NCI-H2081 (cell line): ENCODE measurements at regions not wholly inside any gene's neighbourhood (a gene's known extent, or its start where the extent isn't known, plus 50 kb on each side); places are given as distances from the start of the nearest gene placed in this dataset.
"Not testable (repeated sequence)": the region's sequence is repeated elsewhere in the genome, so short reads cannot be mapped to it uniquely, and the experiment has no call there.

Experiments used
- DNase-seq, 2 experiments: peaks; one replicate each; lab custom pipeline; 2025; lab: John Stamatoyannopoulos, UW

DNA sequence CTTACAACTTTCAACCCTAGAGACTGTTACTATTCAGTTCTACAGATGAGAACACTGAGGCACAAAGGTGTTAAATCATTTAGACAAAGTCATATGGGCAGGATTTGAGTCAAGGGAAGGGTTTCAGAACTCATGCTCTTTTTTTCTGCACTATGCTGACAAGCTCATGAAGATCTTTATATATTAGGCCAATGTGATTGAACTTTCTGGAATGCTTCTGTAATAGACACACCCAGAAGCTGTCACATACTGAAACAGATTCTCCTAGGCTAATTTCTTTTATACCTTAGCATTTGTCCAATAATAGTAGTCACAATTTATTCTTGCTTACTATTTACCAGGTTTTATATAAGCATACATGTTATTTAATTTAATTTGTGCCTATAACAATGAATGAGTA, 164.0 kb downstream of the ALG10B start:
- no peak for DNase-seq

DNA sequence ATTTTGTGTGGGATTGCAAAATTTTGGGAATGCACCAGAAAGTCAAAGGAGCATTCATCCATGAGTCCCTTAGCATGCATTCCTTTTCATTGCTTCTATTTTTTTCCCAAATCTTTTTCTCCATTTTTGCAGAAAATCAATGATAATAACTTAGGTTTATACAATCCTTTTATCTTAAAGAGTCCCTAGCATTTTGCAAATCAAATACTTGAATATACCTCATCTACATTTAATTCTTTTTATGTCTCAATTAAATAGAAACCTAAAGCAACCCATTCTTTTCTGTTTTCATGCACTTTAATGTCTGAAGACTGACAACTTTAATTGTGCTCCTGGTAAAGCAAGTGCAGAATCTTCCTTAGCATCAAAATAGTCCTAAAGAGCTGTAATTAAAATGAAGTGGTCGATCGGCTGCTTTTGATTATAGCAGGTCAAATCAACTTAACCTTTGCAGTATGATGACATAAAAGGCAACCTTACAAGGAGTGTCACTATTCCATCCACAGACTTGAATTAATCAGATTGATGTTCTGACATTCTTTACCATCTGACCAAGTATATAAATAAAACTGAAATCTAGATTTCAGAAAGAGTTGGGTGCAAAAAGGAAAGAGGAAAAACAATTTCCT, 168.4 kb downstream of the ALG10B start:
- no peak for DNase-seq

DNA sequence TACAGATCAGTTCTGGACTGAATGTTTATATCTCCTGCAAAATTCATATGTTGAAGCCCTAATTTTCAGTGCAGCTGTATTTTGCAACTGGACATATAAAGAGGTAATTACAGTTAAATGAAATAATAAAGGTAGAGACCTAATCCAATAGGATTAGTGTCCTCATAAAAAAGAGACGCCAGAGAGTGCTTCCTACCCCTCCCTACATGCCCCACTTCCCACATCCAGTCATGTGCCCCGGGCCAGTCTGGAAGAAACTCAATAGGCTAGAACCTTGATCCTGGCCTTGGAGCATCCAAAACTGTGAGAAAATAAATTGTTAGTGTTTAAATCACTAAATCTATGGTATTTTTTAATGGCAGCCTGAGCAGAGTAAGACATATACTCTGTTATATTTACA, 172.3 kb downstream of the ALG10B start:
- no peak for DNase-seq

DNA sequence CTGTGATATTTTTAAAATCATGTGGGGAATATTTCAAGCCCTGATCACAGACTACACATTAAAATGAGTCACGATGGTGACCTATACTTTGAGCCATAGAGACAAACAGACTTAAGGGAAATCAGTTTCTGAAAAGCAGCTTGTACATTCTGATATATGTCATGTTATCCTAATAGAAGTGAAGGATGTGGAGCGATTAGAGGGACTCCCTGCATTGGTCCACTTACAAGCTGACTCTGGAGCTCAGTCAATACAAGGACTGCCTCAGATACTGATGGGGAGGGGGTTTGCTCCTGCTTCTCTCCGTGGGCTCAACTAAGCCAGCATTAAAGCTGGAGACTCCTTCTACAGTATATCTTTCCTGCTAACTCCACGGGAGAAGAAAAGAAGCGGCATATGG, 173.5 kb downstream of the ALG10B start:
- no peak for DNase-seq

DNA sequence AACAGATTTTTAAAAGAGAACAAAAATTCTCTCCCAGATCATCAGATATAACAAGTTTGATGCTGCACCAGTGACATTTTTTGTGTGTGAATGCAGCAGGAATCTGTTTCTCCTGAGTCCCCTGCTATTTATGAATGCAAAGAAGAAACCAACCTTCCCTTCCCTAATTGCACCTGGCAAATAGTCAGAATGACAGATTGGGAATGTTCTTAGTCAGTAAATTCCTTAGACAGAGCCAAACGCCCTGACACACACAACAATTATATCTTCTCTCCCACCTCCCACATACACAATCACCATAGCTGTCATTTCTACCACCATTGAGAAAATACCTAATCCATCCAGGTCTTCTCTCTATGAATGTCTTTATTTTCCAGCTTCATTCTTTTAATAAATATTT, 174.4 kb downstream of the ALG10B start:
- no peak for DNase-seq

DNA sequence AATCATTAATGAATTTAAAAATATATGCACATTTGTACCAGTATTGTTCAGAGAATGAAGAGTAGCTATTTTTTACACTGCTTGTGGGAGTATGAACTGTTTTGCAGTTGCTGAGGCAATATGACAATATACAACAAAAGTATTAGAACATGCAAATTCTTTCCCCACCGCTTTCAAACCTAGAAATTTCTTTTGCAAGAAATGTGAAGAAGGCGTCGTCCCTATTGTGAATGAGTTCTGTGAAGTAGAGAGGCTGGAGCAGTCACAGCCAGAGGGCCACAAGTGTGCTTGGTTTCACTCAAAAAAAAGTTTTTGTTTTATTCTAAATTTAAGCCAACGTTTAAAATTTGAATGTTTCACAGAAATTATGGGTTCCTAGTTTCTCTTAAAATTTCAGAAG, 184.9 kb downstream of the ALG10B start:
- no peak for DNase-seq

DNA sequence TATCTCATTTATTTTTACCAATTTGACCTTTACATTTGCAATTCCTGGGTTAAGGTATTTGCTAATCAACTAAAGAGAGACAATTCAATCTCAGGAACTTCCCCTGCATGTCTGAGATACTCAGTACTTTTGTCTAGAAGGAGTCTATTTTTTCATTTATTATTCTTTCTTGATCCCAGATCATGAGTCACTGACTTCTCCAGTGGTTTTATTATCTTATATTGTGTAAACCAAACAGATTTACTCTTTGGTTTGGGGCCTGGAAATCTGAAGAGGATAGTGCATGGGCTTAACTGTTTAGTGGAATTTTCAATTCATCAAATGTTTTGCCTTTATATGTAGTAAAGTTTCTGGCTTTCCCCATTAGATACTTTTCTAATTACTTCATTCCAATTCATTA, 185.4 kb downstream of the ALG10B start:
- DNase-seq, result no peak

DNA sequence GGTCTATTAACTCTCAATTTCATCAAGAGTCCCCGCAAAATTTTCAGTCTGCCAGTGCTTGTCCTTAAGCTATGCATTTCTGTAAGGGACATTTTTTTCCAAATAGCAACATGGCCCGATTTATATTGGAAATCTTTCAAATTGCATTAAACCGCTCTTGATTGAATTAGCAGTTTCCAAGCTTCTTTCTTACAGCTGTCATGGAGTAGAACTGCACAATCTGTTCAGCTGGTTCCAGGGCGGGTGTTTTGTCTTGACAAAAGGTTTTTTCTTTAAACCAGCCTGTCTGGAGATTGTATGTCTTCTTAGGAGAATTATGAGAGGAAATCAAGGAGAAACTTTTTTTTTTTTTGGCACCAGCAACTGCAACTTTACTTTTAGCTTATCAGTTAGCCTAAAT, 185.8 kb downstream of the ALG10B start:
- no peak for DNase-seq

DNA sequence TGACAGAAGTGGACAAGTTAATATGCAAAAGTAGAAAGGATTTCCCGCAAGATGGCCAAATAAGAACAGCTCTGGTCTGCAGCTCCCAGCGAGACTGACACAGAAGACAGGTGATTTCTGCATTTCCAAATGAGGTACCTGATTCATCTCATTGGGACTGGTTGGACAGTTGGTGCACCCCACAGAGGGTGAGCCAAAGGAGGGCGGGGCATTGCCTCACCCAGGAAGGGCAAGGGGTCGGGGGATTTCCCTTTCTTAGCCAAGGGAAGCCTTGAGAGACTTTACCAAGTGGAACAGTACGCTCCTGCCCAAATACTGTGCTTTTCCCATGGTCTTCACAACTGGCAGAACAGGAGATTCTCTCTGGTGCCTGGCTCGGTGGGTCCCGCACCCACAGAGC, 191.3 kb downstream of the ALG10B start:
- no peak for DNase-seq

DNA sequence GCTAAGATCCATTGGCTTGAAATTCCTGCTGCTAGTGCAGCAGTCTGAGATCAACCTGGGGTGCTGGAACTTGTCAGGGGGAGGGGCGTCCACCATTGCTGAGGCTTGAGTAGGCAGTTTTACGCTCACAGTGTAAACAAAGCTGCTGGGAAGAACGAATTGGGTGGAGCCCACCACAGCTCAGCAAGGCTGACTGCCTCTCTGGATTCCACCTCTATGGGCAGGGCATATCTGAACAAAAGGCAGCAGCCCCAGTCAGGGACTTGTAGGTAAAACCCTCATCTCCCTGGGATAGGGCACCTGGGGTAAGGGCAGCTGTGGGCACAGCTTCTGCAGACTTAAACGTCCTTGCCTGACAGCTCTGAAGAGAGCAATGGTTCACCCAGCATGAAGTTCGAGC, 191.7 kb downstream of the ALG10B start:
- DNase-seq, result no peak

DNA sequence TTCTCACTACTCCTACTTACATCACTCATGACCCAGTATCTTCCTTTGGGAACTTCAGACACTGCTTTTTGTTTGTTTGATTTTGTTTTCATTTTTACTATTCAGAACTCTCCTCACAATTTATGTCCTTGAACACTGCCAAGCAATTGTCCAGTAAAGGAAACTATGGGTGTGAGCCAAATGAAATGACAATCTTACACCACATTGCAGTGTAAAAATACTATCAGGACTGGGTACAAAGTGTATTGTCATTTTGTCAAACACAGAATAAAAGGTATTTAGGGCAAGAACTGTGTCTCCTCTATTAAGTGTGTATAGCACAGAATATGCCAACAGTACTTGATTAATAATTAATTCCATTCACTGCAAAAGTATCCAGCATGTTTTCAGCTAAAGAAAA, 199.3 kb downstream of the ALG10B start:
- DNase-seq, result no peak

DNA sequence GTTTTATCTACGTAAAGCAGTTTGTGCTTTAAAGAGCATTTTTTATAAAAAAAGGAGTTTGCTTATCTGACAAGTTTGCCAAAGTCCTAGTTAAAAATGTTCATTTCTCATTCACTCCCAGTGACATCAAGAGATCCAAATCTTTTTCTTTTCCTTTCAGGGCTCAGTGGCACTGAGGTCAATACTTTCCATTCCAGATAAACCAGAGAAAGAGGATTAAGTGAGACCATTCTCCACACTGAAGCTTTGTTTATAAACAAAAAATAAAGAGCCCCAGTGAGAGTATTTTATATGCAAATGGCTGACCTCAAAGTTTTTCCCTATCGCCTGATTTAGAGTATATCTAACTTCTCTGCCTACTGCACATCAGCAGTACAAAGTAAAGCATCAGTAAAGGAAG, 199.8 kb downstream of the ALG10B start:
- DNase-seq, result no peak

DNA sequence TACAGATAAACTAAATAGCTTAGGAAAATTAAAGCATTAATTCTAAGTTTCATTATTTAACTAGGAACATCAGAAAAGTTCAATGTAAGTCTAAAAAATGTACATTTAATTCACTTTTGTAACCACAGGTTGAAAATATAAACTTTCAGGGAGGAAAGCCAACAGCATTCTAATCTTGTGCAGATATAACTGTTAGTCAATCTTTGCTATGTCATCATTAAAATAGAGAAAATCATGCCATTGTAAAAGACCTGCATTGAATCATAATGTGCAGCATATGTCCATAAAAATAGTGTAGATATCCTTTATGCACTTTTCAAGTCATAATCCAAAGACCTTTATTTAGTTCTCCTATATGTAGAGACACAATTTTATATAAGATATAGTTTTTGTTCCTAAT, 207.3 kb downstream of the ALG10B start:
- DNase-seq, result no peak

DNA sequence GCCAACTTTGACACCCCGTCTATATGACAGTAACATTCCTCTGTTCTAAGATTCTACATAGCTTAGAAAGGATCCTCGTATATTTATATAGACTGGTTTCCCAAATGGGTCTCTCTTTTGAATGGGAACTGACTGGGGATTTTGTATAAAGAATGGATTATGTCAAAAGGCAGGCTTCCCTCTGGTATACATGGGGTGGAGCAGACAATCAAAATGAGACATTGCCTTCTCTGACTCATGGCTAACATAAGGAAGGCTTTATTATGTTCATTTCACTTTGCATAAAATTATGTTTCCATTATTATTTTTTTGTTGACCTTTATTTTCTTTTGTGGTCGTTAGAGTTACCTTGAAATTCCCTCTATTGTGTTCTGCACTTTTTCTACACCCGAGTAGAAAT, 211.1 kb downstream of the ALG10B start:
- no peak for DNase-seq

DNA sequence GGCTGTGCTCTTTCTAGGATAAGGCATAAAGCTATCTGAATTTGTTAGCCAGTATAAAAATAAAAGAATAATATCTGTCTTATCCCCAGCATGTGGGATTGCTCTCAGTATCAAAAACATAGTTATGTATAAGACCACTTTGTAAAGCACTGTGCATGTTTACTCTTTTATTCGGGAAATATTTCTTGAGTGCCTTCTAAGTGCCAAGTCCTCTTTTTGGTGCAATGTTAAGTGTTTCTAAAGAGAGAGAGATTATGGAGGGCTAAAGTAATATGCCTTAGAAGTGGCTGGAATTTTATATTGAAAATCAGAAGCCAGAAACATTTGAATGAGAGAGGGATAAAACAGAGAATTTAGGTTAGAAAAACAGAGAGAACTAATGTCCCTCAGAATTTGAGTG, 212.0 kb downstream of the ALG10B start:
- DNase-seq, result no peak

DNA sequence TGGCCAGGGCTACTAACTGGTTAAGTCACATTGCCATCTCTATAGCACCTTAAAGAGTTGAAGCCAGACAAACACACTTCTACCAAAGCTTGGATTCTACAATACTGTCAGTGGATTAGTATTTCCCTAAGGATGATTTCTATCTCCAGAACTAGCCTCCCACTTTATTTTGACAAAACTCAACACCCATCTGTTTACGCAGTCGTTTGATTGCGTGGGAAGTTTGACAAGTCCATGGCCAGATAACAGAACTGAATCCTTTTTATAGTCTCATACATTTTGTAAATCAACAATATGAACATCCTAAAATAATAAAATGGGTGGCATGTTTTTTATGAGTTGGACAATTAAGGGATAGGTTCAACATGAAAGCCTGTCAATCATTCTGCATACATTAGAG, 212.7 kb downstream of the ALG10B start:
- not testable (repeated sequence) for DNase-seq

DNA sequence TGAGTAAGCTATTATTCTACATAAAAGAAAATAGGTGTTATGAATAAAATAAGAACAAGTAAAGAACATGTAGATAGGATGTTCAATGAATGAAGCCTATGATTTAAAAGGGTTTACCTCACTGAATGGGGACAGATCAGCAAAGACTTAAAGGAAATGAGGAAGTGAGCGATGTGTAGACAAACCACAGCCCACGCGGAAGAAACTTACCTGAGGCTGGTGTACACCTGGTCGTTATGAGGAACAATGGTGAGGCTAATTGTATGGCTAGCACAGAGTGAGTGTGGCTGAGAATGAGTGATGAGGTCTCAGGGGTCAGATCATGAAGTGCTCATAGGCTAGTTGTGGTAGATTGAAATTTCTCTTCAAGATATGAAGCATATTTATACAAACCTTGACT, 221.7 kb downstream of the ALG10B start:
- DNase-seq, result no peak

DNA sequence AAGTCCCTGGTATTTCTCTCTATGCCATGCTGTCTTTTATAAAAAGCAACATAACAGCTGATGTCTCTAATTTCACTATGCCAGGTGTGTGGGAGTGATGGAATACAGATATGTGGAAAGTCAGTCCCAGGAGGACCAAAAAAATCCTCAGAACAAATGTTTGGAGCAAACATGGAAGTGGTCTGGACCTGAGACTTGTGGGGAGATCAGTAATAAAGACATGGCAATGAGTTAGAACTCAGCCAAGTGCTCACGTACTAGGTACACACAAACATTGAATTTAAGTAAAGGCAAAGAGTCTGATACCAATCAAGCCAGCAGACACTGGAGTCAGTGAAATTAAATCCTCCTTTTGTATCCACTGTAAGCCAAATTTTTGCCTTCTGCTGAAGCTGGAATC, 223.6 kb downstream of the ALG10B start:
- DNase-seq, result no peak

DNA sequence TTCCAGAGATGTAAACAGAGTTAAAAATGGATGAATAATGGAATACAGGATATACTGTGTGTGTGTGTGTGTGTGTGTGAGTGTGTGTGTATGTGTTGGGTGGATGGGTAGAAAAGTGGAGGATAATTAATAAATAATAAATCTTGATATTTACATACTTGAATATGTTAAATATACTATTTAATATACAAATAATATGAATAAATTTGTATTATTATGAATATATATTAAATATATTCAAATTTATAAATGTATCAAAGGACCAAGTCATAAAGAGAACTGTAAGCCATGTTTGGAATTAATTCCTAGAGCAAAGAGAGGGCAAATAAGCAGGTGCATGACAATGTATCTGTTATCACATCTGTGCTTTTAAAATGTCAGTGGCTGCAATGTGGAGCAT, 225.3 kb downstream of the ALG10B start:
- DNase-seq, result no peak

DNA sequence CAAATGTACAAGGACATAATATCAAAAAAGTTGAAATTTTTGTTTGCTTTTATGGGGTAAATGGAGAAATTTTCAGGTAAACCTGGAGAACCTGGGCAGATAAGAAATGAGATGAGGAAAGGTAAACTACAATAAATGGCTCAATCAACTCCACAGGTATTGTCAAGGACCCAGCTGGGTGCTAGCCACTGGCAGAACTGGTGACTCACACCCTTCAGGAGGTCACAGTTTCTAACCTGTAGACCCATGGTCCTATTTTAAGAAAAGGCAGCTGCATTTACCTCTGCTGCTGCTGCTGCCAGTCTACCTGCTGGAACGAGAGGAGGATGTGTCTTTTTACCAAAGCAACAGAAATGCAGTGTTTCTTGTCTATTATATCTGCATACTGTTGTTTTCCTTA, 226.6 kb downstream of the ALG10B start:
- DNase-seq, result peak in 1 of 2 experiments; percentile 12

DNA sequence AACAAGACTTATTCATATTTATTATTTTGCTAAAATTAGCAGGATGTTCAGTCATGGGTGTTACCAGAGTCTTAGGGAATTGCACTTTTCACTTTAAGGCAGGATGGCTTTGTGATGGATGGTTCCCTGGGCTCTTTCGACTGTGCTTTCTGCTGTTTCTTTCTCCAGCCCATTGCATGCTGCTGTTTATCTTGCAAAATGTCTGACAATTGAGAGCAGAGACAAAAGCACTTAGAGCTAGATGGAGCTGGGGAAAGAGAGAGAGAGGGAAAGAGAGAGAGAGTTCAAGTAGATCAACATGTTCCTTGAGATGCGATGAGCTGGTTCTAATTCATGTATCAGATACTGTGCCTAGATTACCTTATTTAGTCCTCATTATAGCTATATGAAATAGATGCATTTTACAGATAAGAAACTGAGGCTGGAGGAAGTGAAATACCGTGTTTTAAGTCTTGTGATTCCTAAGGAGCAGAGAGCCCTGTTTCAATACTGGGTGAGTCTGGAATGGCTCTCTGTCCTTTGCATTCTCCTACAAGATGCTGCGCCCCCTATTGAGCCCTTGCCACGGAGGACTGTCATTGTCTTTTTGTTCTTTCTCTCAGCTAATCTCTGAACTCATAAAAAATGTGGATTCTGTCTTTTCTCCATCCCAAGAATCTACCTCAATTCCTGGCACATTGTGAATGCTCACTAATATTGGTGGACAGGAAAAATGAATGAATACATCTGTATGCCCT, 227.9 kb downstream of the ALG10B start:
- no peak for DNase-seq

DNA sequence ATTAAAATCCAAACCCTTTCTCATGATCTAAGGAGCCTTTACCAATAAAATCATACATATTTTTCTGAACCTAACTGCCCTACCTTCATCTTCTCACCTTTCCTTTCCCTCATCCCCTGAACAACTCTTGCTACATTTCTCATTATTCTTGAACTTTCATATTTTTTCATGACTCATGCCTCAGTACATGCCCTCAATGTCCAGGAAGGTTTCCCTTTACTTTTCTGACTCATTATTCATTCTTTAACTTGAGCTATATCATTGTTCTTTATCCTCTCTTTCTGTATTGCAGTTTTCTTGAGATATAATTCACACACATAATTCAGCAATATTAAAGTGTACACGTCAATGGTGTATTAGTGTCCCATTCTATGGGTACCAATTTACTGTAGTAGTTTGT, 231.0 kb downstream of the ALG10B start:
- no peak for DNase-seq

DNA sequence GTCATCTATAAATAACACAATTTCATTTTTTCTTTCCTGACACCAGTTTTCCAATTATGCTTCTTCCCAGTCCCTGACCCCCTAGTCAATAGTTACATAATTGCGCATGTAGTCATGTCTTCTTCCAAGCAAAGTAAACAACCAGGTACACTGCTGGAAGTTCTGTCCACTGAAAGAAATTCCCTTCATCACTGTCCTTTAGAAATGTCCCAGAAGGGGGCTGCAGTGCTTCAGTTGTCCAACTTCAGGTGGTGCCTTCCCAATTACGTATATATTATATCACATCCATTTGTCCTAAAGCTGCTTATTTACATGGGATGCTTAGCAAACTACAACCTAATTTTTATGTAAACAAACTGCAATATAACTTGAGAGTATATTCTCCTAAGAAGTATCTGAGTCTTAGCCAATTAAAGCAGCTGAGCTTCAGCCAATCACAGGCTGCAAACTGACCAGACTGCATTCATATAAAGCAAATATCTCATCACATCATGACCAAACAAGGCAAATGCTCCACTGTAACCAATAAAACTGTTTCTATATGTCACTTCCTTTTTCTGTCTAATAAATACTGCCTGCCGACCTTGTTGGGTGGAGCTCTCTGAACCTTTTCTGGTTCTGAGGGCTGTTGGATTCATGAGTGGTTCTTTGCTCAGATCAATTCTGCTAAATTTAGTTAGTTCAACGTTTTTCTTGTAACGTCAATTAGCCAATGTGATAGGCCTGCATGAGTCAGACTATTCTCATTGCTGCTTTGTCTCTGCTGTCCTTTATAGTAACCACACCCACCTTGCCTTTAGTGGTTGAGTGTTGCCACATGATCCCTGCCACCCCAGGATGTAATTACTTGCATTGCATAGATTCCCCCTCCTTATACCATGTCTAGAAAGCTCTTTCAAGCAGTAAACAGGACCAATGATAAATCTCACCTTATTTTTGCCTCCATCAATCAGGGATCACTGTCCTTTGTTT, 239.3 kb downstream of the ALG10B start:
- no peak for DNase-seq
